Glutamatergic neuron (in vitro differentiated cells): ENCODE measurements at regions not wholly inside any gene's neighbourhood (a gene's known extent, or its start where the extent isn't known, plus 50 kb on each side); places are given as distances from the start of the nearest gene placed in this dataset.

Experiments
- DNase-seq: peaks from one replicate; pipeline ENCODE4 v3.0.0; 2022
- H3K27ac Mint-ChIP-seq: one replicate; pipeline ENCODE4 v1.8.0; 2020; ENCODE audit warnings: mild to moderate bottlenecking, mixed read lengths, inconsistent platforms; ENCODE audit not compliant: unreplicated experiment
- H3K27me3 Mint-ChIP-seq: one replicate; pipeline ENCODE4 v1.8.0; 2020; ENCODE audit warnings: mild to moderate bottlenecking, moderate library complexity, mixed read lengths, inconsistent platforms; ENCODE audit not compliant: unreplicated experiment
- H3K36me3 Mint-ChIP-seq: one replicate; pipeline ENCODE4 v1.8.0; 2020; ENCODE audit warnings: mild to moderate bottlenecking, mixed read lengths, inconsistent platforms; ENCODE audit not compliant: unreplicated experiment
- H3K4me1 Mint-ChIP-seq: one replicate; pipeline ENCODE4 v1.8.0; 2020; ENCODE audit warnings: mild to moderate bottlenecking, low read depth, mixed read lengths, inconsistent platforms; ENCODE audit not compliant: unreplicated experiment
- H3K4me3 Mint-ChIP-seq: one replicate; pipeline ENCODE4 v1.8.0; 2020; ENCODE audit warnings: mild to moderate bottlenecking, mixed read lengths, inconsistent platforms; ENCODE audit not compliant: unreplicated experiment
- H3K9me3 Mint-ChIP-seq: one replicate; pipeline ENCODE4 v1.8.0; 2020; ENCODE audit warnings: mild to moderate bottlenecking, moderate library complexity, mixed read lengths, inconsistent platforms; ENCODE audit not compliant: unreplicated experiment
- CTCF ChIP-seq: fragments of 200-600 bp; sonication (generic); IDR thresholded peaks from one replicate; pipeline ENCODE4 v1.5.0; 2021; ENCODE audit not compliant: partially characterized antibody, unreplicated experiment

GRCh38 chr1:115400426-115400825 is 62.4 kb upstream of the NGF start:
- no peak overlapping the region for H3K27ac Mint-ChIP-seq
- H3K9me3 Mint-ChIP-seq = no peaks in the 10 kb centered on the region
- H3K27me3 Mint-ChIP-seq = no peaks in the 10 kb centered on the region
- no peaks in the 10 kb centered on the region for H3K4me1 Mint-ChIP-seq
- no peak overlapping the region for H3K4me3 Mint-ChIP-seq
- DNase-seq = no peak
- H3K36me3 Mint-ChIP-seq = no peaks in the 10 kb centered on the region
- TF ChIP-seq CTCF = no peak

- Mint-ChIP-seq H3K27me3 (no peaks in the 10 kb centered on the region), H3K27ac (no peak overlapping the region), H3K9me3 (no peaks in the 10 kb centered on the region), H3K4me3 (no peak overlapping the region), H3K4me1 (no peaks in the 10 kb centered on the region), H3K36me3 (no peaks in the 10 kb centered on the region)
- TF ChIP-seq CTCF = no peak
- no peak for DNase-seq
These were observed 60.7 kb upstream of the NGF start for GRCh38 chr1:115398745-115399144.
